ENCODE measurements at regions not wholly inside any gene's neighbourhood (a gene's known extent, or its start where the extent isn't known, plus 50 kb on each side); places are given as distances from the start of the nearest gene placed in this dataset.

DNA sequence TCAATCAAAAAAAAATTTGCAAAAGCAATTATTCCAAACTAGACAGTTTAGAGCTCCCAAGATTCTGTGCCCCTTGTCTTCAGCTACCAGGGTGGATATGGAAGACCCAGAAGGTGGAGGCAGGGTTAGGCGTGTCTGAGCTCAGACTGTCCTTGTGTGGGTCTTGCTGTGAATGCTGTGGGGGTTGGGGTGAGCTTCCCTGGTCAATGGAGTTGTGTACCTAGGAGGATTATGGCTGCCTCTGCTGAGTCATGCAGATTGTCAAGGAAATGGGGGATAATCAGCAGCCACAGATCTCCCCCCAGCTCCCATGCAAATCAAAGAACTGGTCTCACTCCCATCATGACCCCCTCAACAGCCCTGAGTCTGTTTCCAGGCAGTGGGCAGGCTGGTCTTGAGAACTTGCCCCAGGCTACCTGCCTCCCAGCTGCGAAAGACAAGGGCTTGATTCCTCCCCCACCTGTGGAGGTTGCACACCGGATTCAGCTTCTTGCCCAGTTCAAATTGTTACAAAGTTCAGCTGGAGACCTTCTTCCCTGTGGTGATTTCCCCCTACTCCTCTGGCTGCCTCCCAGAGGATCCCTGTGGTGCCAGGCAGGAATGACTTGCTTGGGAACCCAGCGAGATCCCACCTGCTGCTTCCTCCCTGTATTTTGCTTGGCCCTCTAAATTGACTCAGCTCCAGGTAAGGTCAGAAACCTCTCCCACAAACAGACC is 77.0 kb downstream of the RAD51AP2 start:
- TF ChIP-seq, protein P1, sequence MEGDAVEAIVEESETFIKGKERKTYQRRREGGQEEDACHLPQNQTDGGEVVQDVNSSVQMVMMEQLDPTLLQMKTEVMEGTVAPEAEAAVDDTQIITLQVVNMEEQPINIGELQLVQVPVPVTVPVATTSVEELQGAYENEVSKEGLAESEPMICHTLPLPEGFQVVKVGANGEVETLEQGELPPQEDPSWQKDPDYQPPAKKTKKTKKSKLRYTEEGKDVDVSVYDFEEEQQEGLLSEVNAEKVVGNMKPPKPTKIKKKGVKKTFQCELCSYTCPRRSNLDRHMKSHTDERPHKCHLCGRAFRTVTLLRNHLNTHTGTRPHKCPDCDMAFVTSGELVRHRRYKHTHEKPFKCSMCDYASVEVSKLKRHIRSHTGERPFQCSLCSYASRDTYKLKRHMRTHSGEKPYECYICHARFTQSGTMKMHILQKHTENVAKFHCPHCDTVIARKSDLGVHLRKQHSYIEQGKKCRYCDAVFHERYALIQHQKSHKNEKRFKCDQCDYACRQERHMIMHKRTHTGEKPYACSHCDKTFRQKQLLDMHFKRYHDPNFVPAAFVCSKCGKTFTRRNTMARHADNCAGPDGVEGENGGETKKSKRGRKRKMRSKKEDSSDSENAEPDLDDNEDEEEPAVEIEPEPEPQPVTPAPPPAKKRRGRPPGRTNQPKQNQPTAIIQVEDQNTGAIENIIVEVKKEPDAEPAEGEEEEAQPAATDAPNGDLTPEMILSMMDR (IDR thresholded peaks at IDR 0.05 in 2 of 3, conservative IDR thresholded peaks at IDR 0.05 in 1 of 3; ENCODE audit: control insufficient read depth in 2 of 3, extremely low read depth in 1 of 3, insufficient read depth in 1 of 3, low read depth in 3 of 3, low read length in 3 of 3): no peak
- TF ChIP-seq, protein P2, sequence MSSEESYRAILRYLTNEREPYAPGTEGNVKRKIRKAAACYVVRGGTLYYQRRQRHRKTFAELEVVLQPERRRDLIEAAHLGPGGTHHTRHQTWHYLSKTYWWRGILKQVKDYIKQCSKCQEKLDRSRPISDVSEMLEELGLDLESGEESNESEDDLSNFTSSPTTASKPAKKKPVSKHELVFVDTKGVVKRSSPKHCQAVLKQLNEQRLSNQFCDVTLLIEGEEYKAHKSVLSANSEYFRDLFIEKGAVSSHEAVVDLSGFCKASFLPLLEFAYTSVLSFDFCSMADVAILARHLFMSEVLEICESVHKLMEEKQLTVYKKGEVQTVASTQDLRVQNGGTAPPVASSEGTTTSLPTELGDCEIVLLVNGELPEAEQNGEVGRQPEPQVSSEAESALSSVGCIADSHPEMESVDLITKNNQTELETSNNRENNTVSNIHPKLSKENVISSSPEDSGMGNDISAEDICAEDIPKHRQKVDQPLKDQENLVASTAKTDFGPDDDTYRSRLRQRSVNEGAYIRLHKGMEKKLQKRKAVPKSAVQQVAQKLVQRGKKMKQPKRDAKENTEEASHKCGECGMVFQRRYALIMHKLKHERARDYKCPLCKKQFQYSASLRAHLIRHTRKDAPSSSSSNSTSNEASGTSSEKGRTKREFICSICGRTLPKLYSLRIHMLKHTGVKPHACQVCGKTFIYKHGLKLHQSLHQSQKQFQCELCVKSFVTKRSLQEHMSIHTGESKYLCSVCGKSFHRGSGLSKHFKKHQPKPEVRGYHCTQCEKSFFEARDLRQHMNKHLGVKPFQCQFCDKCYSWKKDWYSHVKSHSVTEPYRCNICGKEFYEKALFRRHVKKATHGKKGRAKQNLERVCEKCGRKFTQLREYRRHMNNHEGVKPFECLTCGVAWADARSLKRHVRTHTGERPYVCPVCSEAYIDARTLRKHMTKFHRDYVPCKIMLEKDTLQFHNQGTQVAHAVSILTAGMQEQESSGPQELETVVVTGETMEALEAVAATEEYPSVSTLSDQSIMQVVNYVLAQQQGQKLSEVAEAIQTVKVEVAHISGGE (CRISPR knock-in tag; IDR thresholded peaks at IDR 0.05): no peak
- TF ChIP-seq ETV6 (conservative IDR thresholded peaks at IDR 0.05 in 1 of 2, IDR thresholded peaks at IDR 0.05 in 1 of 2; ENCODE audit: borderline replicate concordance in 1 of 2, low read depth in 1 of 2): no peak
- no peak for TF ChIP-seq SUZ12 (IDR thresholded peaks at IDR 0.05; ENCODE audit: unreplicated experiment)
- TF ChIP-seq BHLHE40 (IDR thresholded peaks at IDR 0.05; ENCODE audit: borderline replicate concordance in 1 of 2, low read depth in 2 of 2, low read length in 1 of 2): no peak
- TF ChIP-seq, protein P3, sequence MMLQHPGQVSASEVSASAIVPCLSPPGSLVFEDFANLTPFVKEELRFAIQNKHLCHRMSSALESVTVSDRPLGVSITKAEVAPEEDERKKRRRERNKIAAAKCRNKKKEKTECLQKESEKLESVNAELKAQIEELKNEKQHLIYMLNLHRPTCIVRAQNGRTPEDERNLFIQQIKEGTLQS (IDR thresholded peaks at IDR 0.05; ENCODE audit: borderline replicate concordance, extremely low read depth, low read depth, low read length): no peak
- TF ChIP-seq, protein P4, sequence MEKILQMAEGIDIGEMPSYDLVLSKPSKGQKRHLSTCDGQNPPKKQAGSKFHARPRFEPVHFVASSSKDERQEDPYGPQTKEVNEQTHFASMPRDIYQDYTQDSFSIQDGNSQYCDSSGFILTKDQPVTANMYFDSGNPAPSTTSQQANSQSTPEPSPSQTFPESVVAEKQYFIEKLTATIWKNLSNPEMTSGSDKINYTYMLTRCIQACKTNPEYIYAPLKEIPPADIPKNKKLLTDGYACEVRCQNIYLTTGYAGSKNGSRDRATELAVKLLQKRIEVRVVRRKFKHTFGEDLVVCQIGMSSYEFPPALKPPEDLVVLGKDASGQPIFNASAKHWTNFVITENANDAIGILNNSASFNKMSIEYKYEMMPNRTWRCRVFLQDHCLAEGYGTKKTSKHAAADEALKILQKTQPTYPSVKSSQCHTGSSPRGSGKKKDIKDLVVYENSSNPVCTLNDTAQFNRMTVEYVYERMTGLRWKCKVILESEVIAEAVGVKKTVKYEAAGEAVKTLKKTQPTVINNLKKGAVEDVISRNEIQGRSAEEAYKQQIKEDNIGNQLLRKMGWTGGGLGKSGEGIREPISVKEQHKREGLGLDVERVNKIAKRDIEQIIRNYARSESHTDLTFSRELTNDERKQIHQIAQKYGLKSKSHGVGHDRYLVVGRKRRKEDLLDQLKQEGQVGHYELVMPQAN (conservative IDR thresholded peaks at IDR 0.05): no peak
- TF ChIP-seq RAD21 (IDR thresholded peaks at IDR 0.05; ENCODE audit: insufficient read depth, low read depth, low read length): no peak
- TF ChIP-seq, protein P5, sequence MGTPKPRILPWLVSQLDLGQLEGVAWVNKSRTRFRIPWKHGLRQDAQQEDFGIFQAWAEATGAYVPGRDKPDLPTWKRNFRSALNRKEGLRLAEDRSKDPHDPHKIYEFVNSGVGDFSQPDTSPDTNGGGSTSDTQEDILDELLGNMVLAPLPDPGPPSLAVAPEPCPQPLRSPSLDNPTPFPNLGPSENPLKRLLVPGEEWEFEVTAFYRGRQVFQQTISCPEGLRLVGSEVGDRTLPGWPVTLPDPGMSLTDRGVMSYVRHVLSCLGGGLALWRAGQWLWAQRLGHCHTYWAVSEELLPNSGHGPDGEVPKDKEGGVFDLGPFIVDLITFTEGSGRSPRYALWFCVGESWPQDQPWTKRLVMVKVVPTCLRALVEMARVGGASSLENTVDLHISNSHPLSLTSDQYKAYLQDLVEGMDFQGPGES (IDR thresholded peaks at IDR 0.05): no peak
- no peak for TF ChIP-seq NR2C2 (IDR thresholded peaks at IDR 0.05; ENCODE audit: borderline replicate concordance, control insufficient read depth, insufficient read length, low read depth)
- TF ChIP-seq HDAC2 (IDR thresholded peaks at IDR 0.05): no peak
- no peak for TF ChIP-seq NR2C1 (IDR thresholded peaks at IDR 0.05)
- no peak for TF ChIP-seq POLR2A (IDR thresholded peaks at IDR 0.05; ENCODE audit: low read depth, low read length)
